GM19351 (cell line): ENCODE measurements at regions not wholly inside any gene's neighbourhood (a gene's known extent, or its start where the extent isn't known, plus 50 kb on each side); places are given as distances from the start of the nearest gene placed in this dataset.

Source experiments
- ATAC-seq: cut with Tn5 transposase; IDR thresholded peaks from one replicate; pipeline ENCODE4 v1.9.1; 2021; ENCODE audit warnings: mild to moderate bottlenecking, moderate library complexity; ENCODE audit not compliant: unreplicated experiment

DNA sequence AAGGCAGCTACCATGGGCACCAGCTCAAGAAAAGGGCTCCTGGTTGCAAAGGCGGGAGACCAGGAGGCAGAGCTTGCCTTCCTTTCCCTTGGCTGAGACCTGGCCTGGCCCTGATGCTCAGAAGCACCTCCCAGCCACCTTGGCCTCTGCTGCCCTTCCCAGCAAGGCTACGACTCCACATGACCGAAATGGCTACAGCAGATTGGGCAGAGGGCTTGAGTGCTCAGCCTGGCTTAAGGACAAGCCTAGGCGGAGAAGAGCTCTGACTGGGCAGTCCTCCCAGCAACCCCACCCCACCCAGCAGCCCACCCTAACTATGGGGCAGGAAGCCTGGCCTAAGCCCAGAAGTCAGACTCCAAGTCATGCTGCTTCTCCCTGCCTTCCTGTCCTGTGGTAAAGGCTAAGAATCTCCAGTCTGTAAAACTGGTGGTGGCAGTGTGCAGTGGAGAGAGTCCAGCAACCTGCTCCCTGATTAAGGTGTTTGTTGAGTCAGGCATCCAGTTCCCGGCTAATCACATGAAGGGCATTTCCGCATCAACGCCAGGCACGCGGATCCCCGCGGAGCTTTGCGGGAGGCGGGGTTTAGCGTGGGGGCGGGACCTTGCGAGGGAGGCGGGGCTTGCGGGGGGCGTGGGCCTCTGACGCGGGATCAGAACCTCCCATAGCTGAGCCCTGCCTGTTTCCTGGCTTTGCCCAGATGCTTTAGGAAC lies 256.0 kb downstream of the BCL11A start:
- no peak for ATAC-seq

- no peak for ATAC-seq
Measured at GRCh38 chr2:60296219-60296955, 257.1 kb downstream of the BCL11A start.

DNA sequence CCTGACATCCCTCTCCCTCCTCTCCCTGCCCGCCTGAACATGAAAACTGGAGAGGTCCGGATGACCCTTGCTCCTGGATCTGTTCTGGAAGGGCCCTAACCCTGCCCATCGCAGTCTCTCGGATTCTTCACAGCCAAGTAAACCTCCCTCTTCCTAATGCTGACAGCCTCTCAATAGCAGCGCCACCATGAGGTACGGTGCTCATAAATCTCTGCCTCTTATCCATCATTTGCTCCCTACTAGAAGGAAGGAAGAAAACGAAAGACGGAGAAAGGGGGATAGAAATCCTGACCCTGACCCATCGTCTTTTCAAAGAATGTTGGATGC lies 257.9 kb downstream of the BCL11A start:
- ATAC-seq, result no peak

- no peak for ATAC-seq
Measured at GRCh38 chr2:60294901-60295635, 258.4 kb downstream of the BCL11A start.

- no peak for ATAC-seq
Measured at GRCh38 chr2:60292242-60292641, 261.2 kb downstream of the BCL11A start.

GRCh38 chr2:60290509-60290908 lies 262.9 kb downstream of the BCL11A start:
- ATAC-seq, result no peak

- ATAC-seq, result no peak
Measured at GRCh38 chr2:60285626-60286316, 267.7 kb downstream of the BCL11A start.

- no peak for ATAC-seq
Measured at GRCh38 chr2:60283626-60284025, 269.8 kb downstream of the BCL11A start.

DNA sequence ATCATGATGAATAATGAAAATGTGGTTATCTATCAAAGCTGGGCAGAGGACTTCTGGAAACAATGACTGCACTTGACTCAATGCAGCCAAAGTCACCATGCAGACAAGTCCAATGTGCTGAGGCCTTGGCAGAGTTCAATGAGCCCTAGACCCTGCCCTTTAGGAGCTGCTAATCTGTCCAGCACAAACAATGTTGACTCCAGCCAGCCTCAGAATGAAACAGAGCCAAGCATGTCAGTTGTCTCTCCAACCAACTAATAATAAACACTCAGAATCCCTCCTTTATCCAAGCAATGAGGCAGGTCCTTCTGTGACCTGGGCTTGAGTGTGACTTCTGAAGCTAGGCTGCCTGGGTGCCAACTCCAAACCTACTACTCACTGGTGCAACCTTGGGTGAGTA lies 270.6 kb downstream of the BCL11A start:
- ATAC-seq, result no peak

- ATAC-seq, result no peak
Measured at GRCh38 chr2:60281730-60282129, 271.7 kb downstream of the BCL11A start.

DNA sequence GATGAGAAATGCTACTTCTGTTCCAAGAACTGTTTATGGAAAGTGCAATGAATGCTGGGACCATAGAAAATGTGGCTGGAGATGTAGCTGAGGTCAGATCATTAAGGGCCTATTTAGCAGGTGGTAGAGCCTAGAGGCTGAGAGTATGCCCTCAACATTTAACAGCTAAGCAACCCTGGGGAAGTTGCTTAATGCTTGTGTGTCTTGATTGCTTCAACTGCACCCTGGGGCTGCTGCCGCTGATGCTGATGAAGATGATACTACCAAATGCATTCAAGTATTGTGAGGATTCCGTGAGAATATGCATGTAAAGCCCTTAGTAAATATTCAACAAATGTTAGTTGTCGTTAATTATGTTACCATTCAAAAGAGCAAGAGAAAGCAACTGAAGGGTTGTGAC lies 273.2 kb downstream of the BCL11A start:
- no peak for ATAC-seq

GRCh38 chr2:60278906-60279305 lies 274.5 kb downstream of the BCL11A start:
- no peak for ATAC-seq

DNA sequence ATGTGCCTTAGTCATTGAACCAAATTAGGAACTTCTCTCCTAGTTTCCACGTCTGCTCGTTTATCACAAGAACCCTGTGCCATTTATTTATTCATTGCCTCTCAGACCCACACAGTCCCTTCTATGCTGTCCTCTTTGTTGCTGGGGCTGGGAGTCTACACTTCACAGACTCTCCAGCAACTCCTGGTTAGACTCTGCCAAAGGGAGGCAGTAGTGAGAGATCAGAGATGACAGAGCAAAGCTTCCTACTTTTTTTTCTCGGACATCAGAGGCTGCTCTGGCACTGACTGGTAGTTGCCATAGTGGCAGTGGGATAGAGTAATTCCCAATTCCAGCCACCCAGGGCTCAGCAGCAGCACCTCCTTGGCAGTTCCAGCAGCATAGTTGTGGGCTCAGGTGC lies 277.5 kb downstream of the BCL11A start:
- ATAC-seq, result no peak

GRCh38 chr2:60273836-60274235 lies 279.6 kb downstream of the BCL11A start:
- no peak for ATAC-seq

DNA sequence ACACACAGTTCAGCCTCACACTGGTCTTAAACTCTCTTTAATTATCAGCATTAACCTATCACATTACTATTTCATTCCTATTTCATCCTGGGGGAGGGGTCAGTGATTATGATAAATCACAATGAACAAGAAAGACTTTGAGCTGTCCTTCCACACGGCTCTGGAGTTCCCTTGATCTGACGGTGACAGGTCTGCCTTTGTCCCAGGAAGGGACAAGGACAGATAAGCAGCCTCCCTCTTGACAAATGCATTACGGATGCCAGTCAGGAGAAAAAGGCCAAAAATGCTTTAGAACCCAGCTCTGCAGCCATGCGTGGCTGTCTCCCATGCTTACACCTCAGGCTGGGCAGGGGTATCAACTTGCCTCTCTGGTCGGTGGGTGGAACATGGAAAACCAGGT lies 281.7 kb downstream of the BCL11A start:
- ATAC-seq, result no peak

GRCh38 chr2:60271131-60271530 lies 282.3 kb downstream of the BCL11A start:
- no peak for ATAC-seq

DNA sequence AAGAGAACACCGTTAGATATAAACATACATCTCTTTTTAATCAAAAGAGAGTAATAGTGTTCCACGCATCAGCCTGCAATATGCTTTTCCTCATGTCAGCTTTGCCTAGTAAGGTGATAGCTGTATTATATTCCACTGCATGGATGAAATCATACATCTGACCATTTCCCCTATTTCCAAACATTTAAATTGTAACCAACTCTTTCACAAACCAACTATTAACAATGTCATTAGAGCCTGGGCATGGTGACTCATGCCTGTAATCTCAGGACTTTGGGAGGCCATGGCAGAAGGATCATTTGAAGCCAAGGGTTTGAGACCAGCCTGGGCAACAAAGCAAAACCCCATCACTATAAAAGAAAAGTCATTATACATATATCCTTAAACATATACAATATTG lies 284.8 kb downstream of the BCL11A start:
- ATAC-seq, result no peak

DNA sequence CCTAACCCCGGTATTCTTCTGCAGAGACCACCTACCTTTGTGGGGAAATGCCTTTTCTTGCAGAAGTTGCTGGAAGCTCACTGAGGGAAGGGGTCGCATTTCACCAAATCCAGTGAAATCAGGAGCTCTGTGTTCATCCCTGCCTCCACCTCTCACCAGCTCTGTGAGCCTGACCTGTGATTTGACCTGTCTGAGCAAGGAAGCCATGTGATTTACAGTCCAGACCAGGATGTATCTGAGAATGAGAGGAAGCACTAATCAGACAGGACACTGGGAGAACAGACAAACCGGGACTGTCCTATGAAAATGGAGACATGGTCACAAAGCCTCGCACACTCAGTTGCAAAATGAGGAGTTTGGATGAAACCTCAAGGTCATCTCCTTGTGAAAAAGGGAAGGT lies 285.4 kb downstream of the BCL11A start:
- ATAC-seq, result no peak

DNA sequence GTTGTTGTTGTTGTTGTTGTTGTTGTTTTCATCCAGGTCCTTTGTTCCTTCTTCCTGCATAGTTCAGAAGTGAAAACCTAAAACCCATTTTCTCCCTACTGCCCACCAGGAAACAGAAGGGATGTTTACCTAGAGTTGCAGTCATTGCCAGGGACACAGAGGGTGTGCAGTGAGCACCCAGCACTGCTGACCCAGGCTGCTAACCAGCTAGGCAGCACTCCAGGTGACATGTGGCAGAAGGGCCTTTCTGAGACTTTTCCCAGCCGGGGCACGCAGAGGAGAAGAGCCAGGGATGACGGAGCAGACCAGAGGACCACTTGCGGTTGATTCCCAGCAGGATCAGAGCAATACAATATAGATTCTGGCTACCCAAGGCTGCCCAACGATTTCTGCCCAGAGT lies 286.3 kb downstream of the BCL11A start:
- no peak for ATAC-seq

DNA sequence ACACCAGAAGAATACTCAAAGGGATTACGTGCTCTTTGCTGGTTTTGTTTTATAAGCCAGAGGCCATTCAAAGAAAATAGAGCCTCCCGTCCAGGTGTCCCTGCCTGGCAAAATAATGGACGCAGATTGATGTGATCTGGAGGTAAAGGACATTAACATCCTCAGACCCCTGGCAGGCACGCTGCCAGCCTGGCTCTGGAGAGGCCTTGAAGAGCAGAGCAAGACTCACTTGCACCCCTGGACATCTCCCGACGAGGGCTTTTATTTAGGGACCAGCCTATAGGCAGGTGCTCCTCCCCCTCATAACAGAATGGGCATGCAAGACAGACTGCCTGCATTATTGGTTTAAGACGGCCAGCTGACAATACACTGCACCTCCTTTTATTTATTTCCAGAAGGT lies 291.3 kb downstream of the BCL11A start:
- ATAC-seq, result no peak

DNA sequence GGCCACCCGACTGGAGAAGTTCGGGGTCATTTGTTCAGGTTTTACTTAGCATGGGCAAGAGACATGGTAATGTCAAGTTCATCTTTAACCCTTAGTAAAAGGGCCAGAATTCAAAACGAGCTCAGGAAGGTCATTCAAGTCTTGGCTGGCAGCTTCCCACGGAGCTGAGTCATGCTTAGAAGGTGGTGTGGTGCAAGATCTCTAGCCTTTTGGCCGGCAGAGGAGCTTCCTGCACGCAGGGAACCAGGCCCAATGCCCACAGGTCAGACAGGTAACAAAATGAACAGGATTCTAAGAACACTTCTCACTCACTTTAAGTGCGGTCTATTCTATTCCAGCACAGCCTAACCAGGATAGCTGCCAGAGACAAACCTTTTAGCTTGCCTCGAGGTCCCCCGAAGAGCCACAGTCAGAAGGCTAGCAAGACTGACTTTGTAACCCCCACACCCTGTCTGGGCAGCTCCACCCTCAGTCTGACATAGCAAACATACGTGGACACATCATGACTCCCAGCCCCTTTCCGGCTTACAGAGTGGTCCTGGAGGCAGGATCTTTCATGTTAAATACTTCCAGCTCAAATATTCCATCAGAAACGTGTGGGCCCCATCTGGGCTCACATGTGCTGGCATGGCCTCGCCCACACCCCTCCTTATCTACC lies 292.7 kb downstream of the BCL11A start:
- no peak for ATAC-seq
